HFFc6 (cell line): ENCODE measurements at regions not wholly inside any gene's neighbourhood (a gene's known extent, or its start where the extent isn't known, plus 50 kb on each side); places are given as distances from the start of the nearest gene placed in this dataset.
A peak's percentile ranks its signal among the peaks of the same experiment; 100 is the strongest.

Source experiments
- DNase-seq: peaks from one replicate; pipeline ENCODE4 v3.0.0-alpha.2; 2018
- H3K27ac Mint-ChIP-seq: 2 replicates; pipeline ENCODE4 v1.8.0; 2020; ENCODE audit warnings: mild to moderate bottlenecking, mixed read lengths
- H3K27me3 Mint-ChIP-seq: 2 replicates; pipeline ENCODE4 v1.8.0; 2021; ENCODE audit warnings: mild to moderate bottlenecking, moderate library complexity, mixed read lengths; ENCODE audit not compliant: insufficient read depth
- H3K36me3 Mint-ChIP-seq: 2 replicates; pipeline ENCODE4 v1.8.0; 2021; ENCODE audit warnings: low read depth, mixed read lengths
- H3K4me1 Mint-ChIP-seq: 2 replicates; pipeline ENCODE4 v1.8.0; 2020; ENCODE audit warnings: low read depth, mixed read lengths
- H3K4me3 Mint-ChIP-seq: 2 replicates; pipeline ENCODE4 v1.8.0; 2020; ENCODE audit warnings: mild to moderate bottlenecking, moderate library complexity, mixed read lengths
- H3K9me3 Mint-ChIP-seq: 2 replicates; pipeline ENCODE4 v1.8.0; 2020; ENCODE audit warnings: mild to moderate bottlenecking, mixed read lengths
- CTCF ChIP-seq: fragments of 200-600 bp; sonication (generic); IDR thresholded peaks from 2 replicates; pipeline ENCODE4 v1.5.0; 2021; ENCODE audit warnings: antibody characterized with exemption, mild to moderate bottlenecking

- Mint-ChIP-seq H3K4me3 (no peak overlapping the region), H3K36me3 (no peaks in the 10 kb centered on the region), H3K27ac (no peak overlapping the region), H3K4me1 (no peaks in the 10 kb centered on the region), H3K27me3 (peaks cover 7% of the 10 kb centered on the region), H3K9me3 (no peaks in the 10 kb centered on the region)
- DNase-seq: no peak
- no peak for TF ChIP-seq CTCF
Measured at GRCh38 chr20:61173267-61173666, 78.8 kb upstream of the CDH4 start.

GRCh38 chr20:61173961-61174725, 77.9 kb upstream of the CDH4 start:
- Mint-ChIP-seq H3K4me1 (no peaks in the 10 kb centered on the region), H3K4me3 (no peak overlapping the region), H3K9me3 (no peaks in the 10 kb centered on the region), H3K27me3 (peaks cover 6% of the 10 kb centered on the region; the same call in 1 of the 2 replicates), H3K36me3 (no peaks in the 10 kb centered on the region), H3K27ac (no peak overlapping the region)
- TF ChIP-seq CTCF: no peak
- peak; percentile 53 for DNase-seq

- Mint-ChIP-seq H3K4me1 (no peaks in the 10 kb centered on the region), H3K4me3 (no peak overlapping the region), H3K27me3 (no peaks in the 10 kb centered on the region), H3K36me3 (no peaks in the 10 kb centered on the region), H3K27ac (no peak overlapping the region), H3K9me3 (no peaks in the 10 kb centered on the region)
- no peak for DNase-seq
- TF ChIP-seq CTCF: no peak
Measured at GRCh38 chr20:61176874-61177273, 75.2 kb upstream of the CDH4 start.

GRCh38 chr20:61178551-61179071, 73.5 kb upstream of the CDH4 start:
- no peak for TF ChIP-seq CTCF
- DNase-seq: no peak
- H3K27ac Mint-ChIP-seq: no peak overlapping the region
- no peaks in the 10 kb centered on the region for H3K9me3 Mint-ChIP-seq
- H3K4me3 Mint-ChIP-seq: no peak overlapping the region
- H3K4me1 Mint-ChIP-seq: no peaks in the 10 kb centered on the region
- H3K27me3 Mint-ChIP-seq: no peaks in the 10 kb centered on the region
- H3K36me3 Mint-ChIP-seq: no peaks in the 10 kb centered on the region

- Mint-ChIP-seq H3K36me3 (no peaks in the 10 kb centered on the region), H3K9me3 (no peaks in the 10 kb centered on the region), H3K27me3 (no peaks in the 10 kb centered on the region), H3K4me3 (no peak overlapping the region), H3K27ac (no peak overlapping the region), H3K4me1 (peaks cover 36% of the 10 kb centered on the region)
- DNase-seq: no peak
- TF ChIP-seq CTCF: no peak
Measured at GRCh38 chr20:61184194-61184593, 67.9 kb upstream of the CDH4 start.
